GM18873 (cell line): ENCODE measurements at regions not wholly inside any gene's neighbourhood (a gene's known extent, or its start where the extent isn't known, plus 50 kb on each side); places are given as distances from the start of the nearest gene placed in this dataset.

Experiments used
- ATAC-seq: cut with Tn5 transposase; IDR thresholded peaks from one replicate; pipeline ENCODE4 v1.9.1; 2021; ENCODE audit warnings: mild to moderate bottlenecking, moderate library complexity, moderate number of reproducible peaks; ENCODE audit not compliant: unreplicated experiment, low FRiP score

GRCh38 chr18:54765636-54766375, 62.5 kb upstream of the RAB27B start:
- no peak for ATAC-seq

DNA sequence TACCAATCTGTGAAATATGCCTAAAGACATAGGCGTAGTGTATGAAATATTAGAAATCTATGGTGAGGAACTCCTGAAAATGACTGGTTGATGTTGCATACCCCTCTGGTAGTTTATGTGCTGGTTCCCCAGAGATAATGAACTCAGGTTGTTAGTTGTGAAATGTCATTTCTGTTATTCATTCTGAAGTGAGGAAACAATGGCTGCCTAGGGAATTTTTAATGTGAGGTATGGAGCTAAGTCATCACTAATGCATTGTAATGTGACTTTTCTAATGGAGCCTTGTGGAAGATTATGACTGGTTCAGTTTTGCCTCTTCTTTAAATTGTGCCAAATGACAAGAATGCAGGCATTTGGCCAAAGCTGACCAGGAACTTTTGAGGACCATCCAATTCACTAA, 61.6 kb upstream of the RAB27B start:
- no peak for ATAC-seq

DNA sequence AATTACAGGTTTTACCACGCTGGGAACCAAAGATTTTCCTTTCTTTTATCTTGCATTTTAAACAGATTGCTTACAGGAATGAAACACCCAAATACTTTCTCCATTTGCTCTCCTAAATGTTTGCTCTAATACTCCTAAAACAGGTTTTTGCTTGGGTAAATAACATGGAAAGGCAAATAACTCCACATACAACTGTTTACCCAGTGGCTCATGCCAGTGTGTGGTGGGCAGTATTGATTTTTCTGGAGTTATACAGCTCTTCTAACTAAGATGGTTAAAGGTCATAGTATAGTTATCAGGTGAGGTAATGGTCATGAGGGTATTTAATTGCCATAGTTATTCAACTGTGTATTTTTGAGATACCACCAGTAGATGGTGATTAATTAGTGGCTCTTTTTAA, 61.2 kb upstream of the RAB27B start:
- no peak for ATAC-seq

DNA sequence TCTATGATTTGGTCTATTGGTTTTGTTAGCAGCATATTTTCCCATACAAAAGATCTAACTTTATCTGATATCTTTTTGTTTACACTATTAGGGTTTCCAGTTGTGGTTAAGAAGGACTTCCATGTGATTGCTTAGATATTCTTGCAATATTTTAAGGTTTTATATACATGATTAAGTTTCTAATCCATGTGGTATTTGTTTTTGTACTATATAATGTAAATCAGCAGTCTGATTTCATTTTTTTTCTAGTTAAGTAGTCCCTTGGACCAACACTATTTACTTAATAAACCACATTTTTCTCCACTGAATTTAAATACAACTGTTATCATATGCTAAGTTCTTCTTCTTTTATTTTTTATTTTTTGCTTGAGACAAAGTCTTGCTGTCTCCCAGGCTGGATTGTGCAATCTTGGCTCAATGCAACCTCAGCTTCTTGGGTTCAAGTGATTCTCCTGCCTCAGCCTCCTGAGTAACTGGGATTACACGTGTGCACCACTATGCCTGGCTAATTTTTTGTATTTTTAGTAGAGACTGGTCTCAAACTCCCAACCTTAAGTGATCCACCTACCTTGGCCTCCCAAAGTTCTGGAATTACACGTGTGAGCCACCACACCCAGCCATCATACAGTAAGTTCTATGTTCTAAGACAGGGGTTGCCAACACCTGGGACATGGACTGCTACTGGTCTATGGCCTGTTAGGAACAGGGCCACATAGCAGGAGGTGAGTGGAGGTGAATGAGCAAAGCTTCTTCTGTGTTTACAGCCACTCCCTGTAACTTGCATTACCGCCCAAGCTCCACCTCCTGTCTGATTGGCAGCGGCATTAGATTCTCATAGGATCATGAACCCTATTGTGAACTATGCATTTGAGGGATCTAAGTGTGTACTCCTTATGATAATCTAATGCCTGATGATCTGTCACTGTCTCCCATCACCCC, 58.5 kb upstream of the RAB27B start:
- no peak for ATAC-seq

- no peak for ATAC-seq
These were observed 56.2 kb upstream of the RAB27B start for GRCh38 chr18:54772056-54772455.

DNA sequence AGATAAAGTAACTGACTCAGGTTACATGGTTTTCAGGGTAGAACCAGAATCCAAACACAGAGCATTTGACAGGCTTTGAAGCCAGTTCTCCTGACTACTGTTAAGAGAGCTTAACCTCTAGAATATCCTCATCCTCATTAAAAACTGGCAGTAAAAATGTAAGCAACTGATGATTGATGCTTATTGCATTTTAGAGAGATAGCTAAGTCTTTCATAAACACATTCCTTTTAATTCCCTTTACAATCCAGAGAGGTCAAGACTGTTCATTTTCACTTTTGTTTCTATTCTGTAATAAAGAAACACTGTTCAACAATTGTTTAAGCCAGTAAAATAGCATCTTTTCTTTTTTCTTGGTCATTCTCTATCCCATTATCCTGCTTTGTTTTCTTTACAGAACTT, 53.9 kb upstream of the RAB27B start:
- no peak for ATAC-seq

- no peak for ATAC-seq
These were observed 53.2 kb upstream of the RAB27B start for GRCh38 chr18:54774981-54775665.

- no peak for ATAC-seq
These were observed 52.6 kb upstream of the RAB27B start for GRCh38 chr18:54775686-54776085.

DNA sequence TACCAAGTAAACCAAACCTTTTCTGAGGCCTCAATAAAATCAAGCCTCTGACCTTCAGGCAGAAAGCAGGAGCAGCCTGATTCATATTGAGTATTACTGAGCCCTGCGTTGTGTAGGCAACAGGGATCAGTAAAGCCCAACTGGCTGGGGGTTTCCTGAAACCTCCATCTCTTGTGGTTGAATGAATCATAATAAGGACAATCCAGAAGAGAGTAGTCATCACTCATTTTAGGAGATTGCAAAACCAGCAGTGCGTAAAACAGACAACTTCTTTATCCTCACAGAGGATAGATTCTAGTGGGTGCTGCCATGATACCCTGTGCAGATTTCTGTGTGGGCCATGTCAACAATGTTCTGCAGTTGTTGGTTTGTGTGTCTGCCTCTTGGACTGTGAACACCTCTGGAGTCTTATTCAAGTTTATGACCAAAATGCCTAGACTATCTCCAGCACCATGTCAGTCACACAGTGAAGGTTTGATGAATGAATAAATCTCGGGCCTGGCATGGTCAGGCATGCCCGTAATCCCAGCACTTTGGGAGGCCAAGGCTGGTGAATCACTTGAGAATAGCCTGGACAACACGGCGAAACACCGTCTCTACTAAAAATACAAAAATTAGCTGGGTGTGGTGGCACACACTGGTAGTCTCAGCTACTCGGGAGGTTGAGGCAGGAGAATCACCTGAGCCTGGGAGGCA, 51.8 kb upstream of the RAB27B start:
- ATAC-seq, result peak; percentile 78

- peak; percentile 51 for ATAC-seq
These were observed 51.0 kb upstream of the RAB27B start for GRCh38 chr18:54777118-54777791.

DNA sequence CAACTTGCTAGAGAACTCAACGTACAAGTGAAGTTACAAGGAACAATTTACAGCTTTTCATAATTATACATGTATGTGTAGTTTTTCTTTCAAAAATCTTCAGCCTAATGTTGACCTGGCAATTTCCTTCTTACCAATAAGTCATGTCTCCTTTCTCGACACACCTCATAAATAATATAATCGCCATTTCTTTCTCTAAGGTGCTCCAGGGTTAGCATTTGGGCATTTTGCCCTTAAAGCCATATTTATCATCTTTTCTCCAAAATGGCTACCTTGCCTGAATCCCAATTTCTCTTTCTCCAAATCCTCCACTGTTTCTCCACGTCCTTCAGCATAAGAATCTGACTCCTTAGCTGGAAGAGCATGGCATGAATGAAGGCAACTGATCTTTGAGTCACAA, 50.3 kb upstream of the RAB27B start:
- no peak for ATAC-seq
